ENCODE measurements at regions not wholly inside any gene's neighbourhood (a gene's known extent, or its start where the extent isn't known, plus 50 kb on each side); places are given as distances from the start of the nearest gene placed in this dataset.

- ATAC-seq (ENCODE audit: low read depth) = no peak
- no peaks in the 10 kb centered on the region for H3K4me1 ChIP-seq (ENCODE audit: insufficient read depth, poor library complexity, severe bottlenecking)
- H3K4me3 ChIP-seq (ENCODE audit: severe bottlenecking) = no peak overlapping the region
- no peak overlapping the region for H3K27ac ChIP-seq (ENCODE audit: poor library complexity, severe bottlenecking)
- DNase-seq (ENCODE audit: low spot score) = no peak
- no peaks in the 10 kb centered on the region for H3K9me3 ChIP-seq (ENCODE audit: severe bottlenecking)
- H3K36me3 ChIP-seq (ENCODE audit: low read depth) = no peaks in the 10 kb centered on the region
- TF ChIP-seq CTCF (IDR thresholded peaks at IDR 0.05; ENCODE audit: poor library complexity, severe bottlenecking) = no peak
- no peaks in the 10 kb centered on the region for H3K27me3 ChIP-seq (ENCODE audit: insufficient read depth, poor library complexity, severe bottlenecking)
These were observed 282.9 kb downstream of the RASEF start for GRCh38 chr9:82780017-82780416.

GRCh38 chr9:82781921-82782392 is 281.0 kb downstream of the RASEF start:
- ATAC-seq (ENCODE audit: low read depth) (no peak), DNase-seq (ENCODE audit: low spot score) (no peak)
- no peak for TF ChIP-seq CTCF (IDR thresholded peaks at IDR 0.05; ENCODE audit: poor library complexity, severe bottlenecking)
- H3K27me3 ChIP-seq (ENCODE audit: insufficient read depth, poor library complexity, severe bottlenecking) = no peaks in the 10 kb centered on the region
- no peak overlapping the region for H3K4me3 ChIP-seq (ENCODE audit: severe bottlenecking)
- H3K4me1 ChIP-seq (ENCODE audit: insufficient read depth, poor library complexity, severe bottlenecking) = no peaks in the 10 kb centered on the region
- no peaks in the 10 kb centered on the region for H3K9me3 ChIP-seq (ENCODE audit: severe bottlenecking)
- H3K36me3 ChIP-seq (ENCODE audit: low read depth) = no peaks in the 10 kb centered on the region
- H3K27ac ChIP-seq (ENCODE audit: poor library complexity, severe bottlenecking) = no peak overlapping the region

GRCh38 chr9:82783045-82783444 is 279.9 kb downstream of the RASEF start:
- ATAC-seq (ENCODE audit: low read depth) (no peak), DNase-seq (ENCODE audit: low spot score) (no peak)
- H3K36me3 ChIP-seq (ENCODE audit: low read depth) = no peaks in the 10 kb centered on the region
- no peaks in the 10 kb centered on the region for H3K4me1 ChIP-seq (ENCODE audit: insufficient read depth, poor library complexity, severe bottlenecking)
- H3K27ac ChIP-seq (ENCODE audit: poor library complexity, severe bottlenecking) = no peak overlapping the region
- H3K27me3 ChIP-seq (ENCODE audit: insufficient read depth, poor library complexity, severe bottlenecking) = no peaks in the 10 kb centered on the region
- H3K4me3 ChIP-seq (ENCODE audit: severe bottlenecking) = no peak overlapping the region
- no peaks in the 10 kb centered on the region for H3K9me3 ChIP-seq (ENCODE audit: severe bottlenecking)
- TF ChIP-seq CTCF (IDR thresholded peaks at IDR 0.05; ENCODE audit: poor library complexity, severe bottlenecking) = no peak

- no peak for DNase-seq (ENCODE audit: low spot score)
- no peak for TF ChIP-seq CTCF (IDR thresholded peaks at IDR 0.05; ENCODE audit: poor library complexity, severe bottlenecking)
- no peaks in the 10 kb centered on the region for H3K36me3 ChIP-seq (ENCODE audit: low read depth)
- H3K27ac ChIP-seq (ENCODE audit: poor library complexity, severe bottlenecking) = no peak overlapping the region
- H3K27me3 ChIP-seq (ENCODE audit: insufficient read depth, poor library complexity, severe bottlenecking) = no peaks in the 10 kb centered on the region
- H3K9me3 ChIP-seq (ENCODE audit: severe bottlenecking) = no peaks in the 10 kb centered on the region
- H3K4me1 ChIP-seq (ENCODE audit: insufficient read depth, poor library complexity, severe bottlenecking) = no peaks in the 10 kb centered on the region
- no peak overlapping the region for H3K4me3 ChIP-seq (ENCODE audit: severe bottlenecking)
- no peak for ATAC-seq (ENCODE audit: low read depth)
These were observed 278.4 kb downstream of the RASEF start for GRCh38 chr9:82784589-82784988.

GRCh38 chr9:82789155-82789824 is 273.7 kb downstream of the RASEF start:
- H3K27me3 ChIP-seq (ENCODE audit: insufficient read depth, poor library complexity, severe bottlenecking) = no peaks in the 10 kb centered on the region
- no peak for DNase-seq (ENCODE audit: low spot score)
- no peak for TF ChIP-seq CTCF (IDR thresholded peaks at IDR 0.05; ENCODE audit: poor library complexity, severe bottlenecking)
- H3K27ac ChIP-seq (ENCODE audit: poor library complexity, severe bottlenecking) = no peak overlapping the region
- no peaks in the 10 kb centered on the region for H3K9me3 ChIP-seq (ENCODE audit: severe bottlenecking)
- no peak overlapping the region for H3K4me3 ChIP-seq (ENCODE audit: severe bottlenecking)
- H3K4me1 ChIP-seq (ENCODE audit: insufficient read depth, poor library complexity, severe bottlenecking) = no peaks in the 10 kb centered on the region
- no peaks in the 10 kb centered on the region for H3K36me3 ChIP-seq (ENCODE audit: low read depth)
- ATAC-seq (ENCODE audit: low read depth) = no peak

Measured in RWPE2 (cell line).